GM21528 (cell line): ENCODE measurements at regions not wholly inside any gene's neighbourhood (a gene's known extent, or its start where the extent isn't known, plus 50 kb on each side); places are given as distances from the start of the nearest gene placed in this dataset.
"Not testable (repeated sequence)": the region's sequence is repeated elsewhere in the genome, so short reads cannot be mapped to it uniquely, and the experiment has no call there.

ENCODE experiments used
- ATAC-seq: cut with Tn5 transposase; IDR thresholded peaks from one replicate; pipeline ENCODE4 v1.9.1; 2021; ENCODE audit warnings: mild to moderate bottlenecking, moderate library complexity; ENCODE audit not compliant: unreplicated experiment, low FRiP score

- ATAC-seq = no peak
These were observed 719.4 kb downstream of the RERGL start for GRCh38 chr12:17370621-17371020.

- ATAC-seq = no peak
These were observed 720.4 kb downstream of the RERGL start for GRCh38 chr12:17369556-17369955.

GRCh38 chr12:17361224-17361623, 728.8 kb downstream of the RERGL start:
- ATAC-seq = no peak

- ATAC-seq = no peak
These were observed 731.2 kb downstream of the RERGL start for GRCh38 chr12:17358835-17359234.

GRCh38 chr12:17357396-17357795, 732.6 kb downstream of the RERGL start:
- no peak for ATAC-seq

- ATAC-seq = no peak
These were observed 737.8 kb downstream of the RERGL start for GRCh38 chr12:17352164-17352563.

GRCh38 chr12:17348311-17348710, 741.7 kb downstream of the RERGL start:
- no peak for ATAC-seq

- no peak for ATAC-seq
These were observed 738.7 kb upstream of the LMO3 start for GRCh38 chr12:17344649-17345048.

- no peak for ATAC-seq
These were observed 736.5 kb upstream of the LMO3 start for GRCh38 chr12:17342381-17342961.

- ATAC-seq = no peak
These were observed 729.5 kb upstream of the LMO3 start for GRCh38 chr12:17335487-17335886.

GRCh38 chr12:17334784-17335183, 728.8 kb upstream of the LMO3 start:
- ATAC-seq = no peak

GRCh38 chr12:17333287-17333686, 727.3 kb upstream of the LMO3 start:
- no peak for ATAC-seq

- no peak for ATAC-seq
These were observed 720.7 kb upstream of the LMO3 start for GRCh38 chr12:17326649-17327048.

GRCh38 chr12:17322090-17322489, 716.1 kb upstream of the LMO3 start:
- no peak for ATAC-seq

GRCh38 chr12:17304503-17305347, 698.8 kb upstream of the LMO3 start:
- ATAC-seq = no peak

GRCh38 chr12:17302001-17302400, 696.0 kb upstream of the LMO3 start:
- no peak for ATAC-seq

- ATAC-seq = no peak
These were observed 695.6 kb upstream of the LMO3 start for GRCh38 chr12:17301544-17301943.

- no peak for ATAC-seq
These were observed 690.9 kb upstream of the LMO3 start for GRCh38 chr12:17296882-17297281.

GRCh38 chr12:17286874-17287273, 680.9 kb upstream of the LMO3 start:
- no peak for ATAC-seq

GRCh38 chr12:17284873-17285272, 678.9 kb upstream of the LMO3 start:
- ATAC-seq = no peak

GRCh38 chr12:17283563-17283962, 677.6 kb upstream of the LMO3 start:
- no peak for ATAC-seq

GRCh38 chr12:17282169-17282568, 676.2 kb upstream of the LMO3 start:
- not testable (repeated sequence) for ATAC-seq
